ENCODE measurements at regions not wholly inside any gene's neighbourhood (a gene's known extent, or its start where the extent isn't known, plus 50 kb on each side); places are given as distances from the start of the nearest gene placed in this dataset.

- TF ChIP-seq POLR2AphosphoS5 (IDR thresholded peaks at IDR 0.05; ENCODE audit: low read depth, low read length) (no peak), TAF1 (IDR thresholded peaks at IDR 0.05; ENCODE audit: borderline replicate concordance, insufficient read depth, low read length) (no peak), FOXP2 (optimal IDR thresholded peaks at IDR 0.05; ENCODE audit: borderline replicate concordance, extremely low read depth, extremely low read length, insufficient read depth) (no peak), REST (IDR thresholded peaks at IDR 0.05; ENCODE audit: insufficient read depth in 1 of 2, low read depth in 2 of 2, low read length in 2 of 2) (no peak), SIN3A (IDR thresholded peaks at IDR 0.05; ENCODE audit: borderline replicate concordance, insufficient read depth, low read length) (no peak)
Measured at GRCh38 chr7:67635271-67635670, 638.6 kb downstream of the TYW1 start.

GRCh38 chr7:67636348-67637022 is 639.9 kb downstream of the TYW1 start:
- TF ChIP-seq REST (IDR thresholded peaks at IDR 0.05; ENCODE audit: insufficient read depth in 1 of 2, low read depth in 2 of 2, low read length in 2 of 2): no peak
- TF ChIP-seq TAF1 (IDR thresholded peaks at IDR 0.05; ENCODE audit: borderline replicate concordance, insufficient read depth, low read length): no peak
- TF ChIP-seq SIN3A (IDR thresholded peaks at IDR 0.05; ENCODE audit: borderline replicate concordance, insufficient read depth, low read length): no peak
- TF ChIP-seq POLR2AphosphoS5 (IDR thresholded peaks at IDR 0.05; ENCODE audit: low read depth, low read length): no peak
- no peak for TF ChIP-seq FOXP2 (optimal IDR thresholded peaks at IDR 0.05; ENCODE audit: borderline replicate concordance, extremely low read depth, extremely low read length, insufficient read depth)

- TF ChIP-seq TAF1 (IDR thresholded peaks at IDR 0.05; ENCODE audit: borderline replicate concordance, insufficient read depth, low read length): no peak
- TF ChIP-seq REST (IDR thresholded peaks at IDR 0.05; ENCODE audit: insufficient read depth in 1 of 2, low read depth in 2 of 2, low read length in 2 of 2): no peak
- TF ChIP-seq SIN3A (IDR thresholded peaks at IDR 0.05; ENCODE audit: borderline replicate concordance, insufficient read depth, low read length): no peak
- no peak for TF ChIP-seq POLR2AphosphoS5 (IDR thresholded peaks at IDR 0.05; ENCODE audit: low read depth, low read length)
Measured at GRCh38 chr7:67637023-67637358, 640.4 kb downstream of the TYW1 start.

GRCh38 chr7:67644151-67644550 is 647.5 kb downstream of the TYW1 start:
- TF ChIP-seq TAF1 (IDR thresholded peaks at IDR 0.05; ENCODE audit: borderline replicate concordance, insufficient read depth, low read length) (no peak), SIN3A (IDR thresholded peaks at IDR 0.05; ENCODE audit: borderline replicate concordance, insufficient read depth, low read length) (no peak), POLR2AphosphoS5 (IDR thresholded peaks at IDR 0.05; ENCODE audit: low read depth, low read length) (no peak), REST (IDR thresholded peaks at IDR 0.05; ENCODE audit: insufficient read depth in 1 of 2, low read depth in 2 of 2, low read length in 2 of 2) (no peak), FOXP2 (optimal IDR thresholded peaks at IDR 0.05; ENCODE audit: borderline replicate concordance, extremely low read depth, extremely low read length, insufficient read depth) (no peak)

- TF ChIP-seq TAF1 (IDR thresholded peaks at IDR 0.05; ENCODE audit: borderline replicate concordance, insufficient read depth, low read length): no peak
- no peak for TF ChIP-seq POLR2AphosphoS5 (IDR thresholded peaks at IDR 0.05; ENCODE audit: low read depth, low read length)
- no peak for TF ChIP-seq FOXP2 (optimal IDR thresholded peaks at IDR 0.05; ENCODE audit: borderline replicate concordance, extremely low read depth, extremely low read length, insufficient read depth)
- TF ChIP-seq SIN3A (IDR thresholded peaks at IDR 0.05; ENCODE audit: borderline replicate concordance, insufficient read depth, low read length): no peak
- no peak for TF ChIP-seq REST (IDR thresholded peaks at IDR 0.05; ENCODE audit: insufficient read depth in 1 of 2, low read depth in 2 of 2, low read length in 2 of 2)
Measured at GRCh38 chr7:67652937-67653336, 656.3 kb downstream of the TYW1 start.

Measured in PFSK-1 (cell line).